OCI-LY1 (cell line): ENCODE measurements at regions not wholly inside any gene's neighbourhood (a gene's known extent, or its start where the extent isn't known, plus 50 kb on each side); places are given as distances from the start of the nearest gene placed in this dataset.

ENCODE experiments used
- EZH2 ChIP-seq: fragments of 200-600 bp; sonication (generic), shearing (Covaris generic); IDR thresholded peaks from 2 replicates; pipeline ENCODE4 v1.8.0; 2017; ENCODE audit warnings: borderline replicate concordance, mixed run types, mild to moderate bottlenecking, antibody characterized with exemption, low read length, moderate library complexity, mixed read lengths
- TF ChIP-seq, protein P1 (sequence below): fragments of 200-600 bp; sonication (generic), shearing (Covaris generic); IDR thresholded peaks from 2 replicates; pipeline ENCODE4 v1.5.1; 2017; ENCODE audit warnings: mild to moderate bottlenecking, antibody characterized with exemption, low read length, moderate library complexity, mixed read lengths

DNA sequence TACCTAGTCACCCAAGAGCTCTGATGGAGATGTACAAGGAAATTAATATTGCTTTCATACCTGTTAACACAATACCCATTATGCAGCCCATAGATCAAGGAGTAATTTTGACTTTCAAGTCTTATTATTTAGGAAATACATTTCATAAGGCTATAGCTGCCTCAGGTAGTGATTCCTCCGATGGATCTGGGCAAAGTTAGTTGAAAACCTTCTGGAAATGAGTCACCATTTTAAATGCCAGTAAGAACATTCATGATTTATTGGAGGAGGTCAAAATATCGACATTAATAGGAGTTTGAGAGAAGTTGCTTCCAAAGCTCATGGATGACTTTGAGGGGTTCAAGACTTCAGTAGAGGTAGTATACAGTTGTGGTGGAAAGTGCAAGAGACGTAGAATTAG lies 931.4 kb upstream of the ACVR2A start:
- TF ChIP-seq, protein P1, sequence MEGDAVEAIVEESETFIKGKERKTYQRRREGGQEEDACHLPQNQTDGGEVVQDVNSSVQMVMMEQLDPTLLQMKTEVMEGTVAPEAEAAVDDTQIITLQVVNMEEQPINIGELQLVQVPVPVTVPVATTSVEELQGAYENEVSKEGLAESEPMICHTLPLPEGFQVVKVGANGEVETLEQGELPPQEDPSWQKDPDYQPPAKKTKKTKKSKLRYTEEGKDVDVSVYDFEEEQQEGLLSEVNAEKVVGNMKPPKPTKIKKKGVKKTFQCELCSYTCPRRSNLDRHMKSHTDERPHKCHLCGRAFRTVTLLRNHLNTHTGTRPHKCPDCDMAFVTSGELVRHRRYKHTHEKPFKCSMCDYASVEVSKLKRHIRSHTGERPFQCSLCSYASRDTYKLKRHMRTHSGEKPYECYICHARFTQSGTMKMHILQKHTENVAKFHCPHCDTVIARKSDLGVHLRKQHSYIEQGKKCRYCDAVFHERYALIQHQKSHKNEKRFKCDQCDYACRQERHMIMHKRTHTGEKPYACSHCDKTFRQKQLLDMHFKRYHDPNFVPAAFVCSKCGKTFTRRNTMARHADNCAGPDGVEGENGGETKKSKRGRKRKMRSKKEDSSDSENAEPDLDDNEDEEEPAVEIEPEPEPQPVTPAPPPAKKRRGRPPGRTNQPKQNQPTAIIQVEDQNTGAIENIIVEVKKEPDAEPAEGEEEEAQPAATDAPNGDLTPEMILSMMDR, result no peak
- no peak for TF ChIP-seq EZH2
